AG04449 (cell line): ENCODE measurements at regions not wholly inside any gene's neighbourhood (a gene's known extent, or its start where the extent isn't known, plus 50 kb on each side); places are given as distances from the start of the nearest gene placed in this dataset.
A peak's percentile ranks its signal among the peaks of the same experiment; 100 is the strongest.

Experiments
- CTCF ChIA-PET: fragments of 350-600 bp; formaldehyde crosslinking; extraction: SDS; loops from one replicate; lab custom pipeline; 2021; ENCODE audit warnings: antibody characterized with exemption; lab: Yijun Ruan, JAX
- POLR2A ChIA-PET: fragments of 400-600, 350-600 bp; formaldehyde crosslinking; extraction: SDS; loops from one replicate; lab custom pipeline; 2020; ENCODE audit warnings: antibody characterized with exemption, inconsistent platforms; lab: Yijun Ruan, JAX
- DNase-seq: peaks from one replicate; pipeline ENCODE4 v3.0.0-alpha.2; 2010; ENCODE audit warnings: low read depth, low spot score
- H3K4me3 ChIP-seq: 2 replicates; pipeline ENCODE4 v1.5.1; 2011; ENCODE audit warnings: low read depth, mild to moderate bottlenecking, control low read depth, low read length
- TF ChIP-seq, protein P1 (sequence below): IDR thresholded peaks from one replicate; pipeline ENCODE4 v1.5.1; 2011; ENCODE audit warnings: mild to moderate bottlenecking, moderate library complexity, low read length, control low read depth, inconsistent platforms; ENCODE audit not compliant: insufficient read depth; ENCODE audit errors: missing control alignments

DNA sequence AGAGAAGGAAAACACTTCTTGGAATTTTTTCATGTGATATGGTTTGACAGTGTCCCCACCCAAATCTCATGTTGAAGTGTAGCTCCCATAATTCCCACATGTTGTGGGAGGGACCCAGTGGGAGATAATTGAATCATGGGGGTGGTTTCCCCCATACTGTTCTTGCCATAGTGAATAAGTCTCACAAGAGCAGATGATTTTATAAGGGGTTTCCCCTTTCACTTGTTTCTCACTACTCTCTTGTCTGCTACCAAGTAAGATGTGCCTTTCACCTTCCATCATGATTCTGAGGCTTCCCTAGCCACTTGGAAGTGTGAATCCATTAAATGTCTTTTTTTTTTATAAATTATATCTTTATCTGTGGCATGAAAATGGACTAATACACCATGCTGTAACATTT is 250.7 kb downstream of the LPIN1 start:
- no peak for DNase-seq
- CTCF ChIA-PET: no interaction called here
- TF ChIP-seq, protein P1, sequence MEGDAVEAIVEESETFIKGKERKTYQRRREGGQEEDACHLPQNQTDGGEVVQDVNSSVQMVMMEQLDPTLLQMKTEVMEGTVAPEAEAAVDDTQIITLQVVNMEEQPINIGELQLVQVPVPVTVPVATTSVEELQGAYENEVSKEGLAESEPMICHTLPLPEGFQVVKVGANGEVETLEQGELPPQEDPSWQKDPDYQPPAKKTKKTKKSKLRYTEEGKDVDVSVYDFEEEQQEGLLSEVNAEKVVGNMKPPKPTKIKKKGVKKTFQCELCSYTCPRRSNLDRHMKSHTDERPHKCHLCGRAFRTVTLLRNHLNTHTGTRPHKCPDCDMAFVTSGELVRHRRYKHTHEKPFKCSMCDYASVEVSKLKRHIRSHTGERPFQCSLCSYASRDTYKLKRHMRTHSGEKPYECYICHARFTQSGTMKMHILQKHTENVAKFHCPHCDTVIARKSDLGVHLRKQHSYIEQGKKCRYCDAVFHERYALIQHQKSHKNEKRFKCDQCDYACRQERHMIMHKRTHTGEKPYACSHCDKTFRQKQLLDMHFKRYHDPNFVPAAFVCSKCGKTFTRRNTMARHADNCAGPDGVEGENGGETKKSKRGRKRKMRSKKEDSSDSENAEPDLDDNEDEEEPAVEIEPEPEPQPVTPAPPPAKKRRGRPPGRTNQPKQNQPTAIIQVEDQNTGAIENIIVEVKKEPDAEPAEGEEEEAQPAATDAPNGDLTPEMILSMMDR: no peak
- no peak overlapping the region for H3K4me3 ChIP-seq
- POLR2A ChIA-PET: no interaction called here

DNA sequence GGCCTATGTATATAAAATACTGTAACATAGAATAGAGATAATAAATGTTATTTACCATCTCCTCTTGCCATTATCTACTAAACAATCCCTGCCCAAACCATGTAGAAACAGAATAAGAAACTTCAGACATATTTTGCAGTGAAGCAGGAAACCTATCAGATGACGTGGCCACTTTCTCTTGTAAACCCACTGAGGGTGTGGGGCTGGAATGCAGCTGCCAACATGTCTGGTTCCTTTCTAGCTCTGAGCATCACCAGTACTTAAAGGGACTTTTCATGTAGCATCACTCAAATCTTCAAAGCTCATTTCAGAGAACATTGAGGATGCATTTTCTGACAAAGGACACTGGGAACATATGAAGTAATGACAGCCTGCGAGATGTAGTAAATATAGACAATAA is 251.8 kb downstream of the LPIN1 start:
- TF ChIP-seq, protein P1: no peak
- CTCF ChIA-PET: interaction anchor here (0.8 to 1.3 kb wide), 2 partner anchors 13 to 717 kb away, joined by 3 to 4 read pairs; no protein-coding TSS in a partner anchor
- POLR2A ChIA-PET: interaction anchor here (0.7 kb wide), 1 partner anchor 163 kb away, joined by 3 read pairs; no protein-coding TSS in a partner anchor
- H3K4me3 ChIP-seq: no peak overlapping the region
- DNase-seq: peak; percentile 28

DNA sequence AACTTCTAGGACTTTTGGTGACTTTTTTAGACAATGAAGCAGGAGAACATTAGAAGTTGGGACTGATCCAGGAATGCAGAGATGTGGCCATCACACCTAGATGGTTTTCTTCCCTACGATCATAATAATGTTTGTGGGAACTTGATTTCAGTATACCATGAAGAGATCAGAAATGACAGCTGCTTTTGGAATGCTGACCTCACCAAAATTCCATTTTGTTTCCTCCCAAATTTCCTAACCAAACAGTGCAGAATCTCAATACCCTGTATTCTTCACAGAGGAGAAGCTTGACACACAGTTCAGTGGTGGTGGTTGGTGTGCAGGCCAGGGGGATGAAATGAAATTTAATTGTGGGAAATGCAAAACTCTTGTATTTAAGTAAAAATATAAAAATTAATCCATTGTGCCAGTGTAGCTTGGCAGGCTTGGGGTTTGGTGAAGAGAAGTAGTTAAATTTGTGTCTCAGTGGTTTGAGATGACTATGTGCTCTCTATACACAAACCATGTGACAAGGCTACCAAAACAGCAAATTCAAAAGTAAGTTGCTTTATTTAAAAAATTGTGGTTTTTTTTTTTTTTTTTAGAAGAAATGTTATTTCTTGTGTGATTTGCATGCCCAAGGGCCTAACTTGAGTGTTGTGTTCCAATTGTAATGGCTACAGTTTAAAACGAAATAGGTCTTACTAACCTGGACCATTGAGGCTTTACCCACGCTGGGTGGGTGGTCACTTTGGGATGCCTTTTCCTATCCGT is 252.4 kb downstream of the LPIN1 start:
- POLR2A ChIA-PET: interaction anchor here (0.7 kb wide), 1 partner anchor 164 kb away, joined by 3 read pairs; no protein-coding TSS in a partner anchor
- DNase-seq: no peak
- TF ChIP-seq, protein P1: no peak
- H3K4me3 ChIP-seq: no peak overlapping the region
- CTCF ChIA-PET: interaction anchor here (0.8 to 1.3 kb wide), 2 partner anchors 14 to 717 kb away, joined by 3 to 4 read pairs; no protein-coding TSS in a partner anchor

DNA sequence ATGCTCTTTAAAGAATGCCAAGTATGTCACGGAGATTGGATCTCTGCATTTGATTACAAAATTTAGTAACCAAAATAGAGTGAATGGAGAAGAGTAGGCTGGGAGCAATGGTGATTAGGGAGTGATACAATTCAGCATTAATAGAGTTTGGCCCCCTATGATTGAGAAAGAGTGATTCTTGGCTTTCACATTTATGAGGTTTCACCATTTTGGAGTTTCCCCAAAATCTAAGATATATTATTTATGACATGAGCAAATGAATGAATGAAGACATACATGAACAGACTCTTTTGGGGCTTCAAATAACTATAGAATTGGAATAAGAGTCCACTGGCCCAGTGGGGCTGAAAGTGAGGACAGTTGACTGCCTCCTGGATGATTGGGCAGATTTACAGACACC is 255.2 kb downstream of the LPIN1 start:
- ChIA-PET CTCF (no interaction called here), POLR2A (no interaction called here)
- TF ChIP-seq, protein P1: no peak
- DNase-seq: no peak
- H3K4me3 ChIP-seq: no peak overlapping the region

DNA sequence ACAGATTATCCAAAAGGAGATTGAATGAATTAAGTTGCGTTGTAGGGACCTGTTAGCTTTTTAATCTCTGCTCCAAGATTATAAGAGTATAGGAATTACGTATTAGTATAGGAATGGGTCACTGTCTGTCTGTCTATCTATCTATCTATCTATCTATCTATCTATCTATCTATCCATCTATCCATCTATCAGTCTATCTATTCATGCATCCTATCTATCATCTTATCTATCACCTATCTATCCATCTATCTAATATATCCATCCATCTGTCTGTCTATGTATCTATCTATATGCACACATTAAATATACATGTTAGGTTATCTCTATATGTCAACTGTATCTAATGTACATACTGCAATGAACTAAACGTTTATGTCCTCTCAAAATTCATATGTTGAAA is 255.8 kb downstream of the LPIN1 start:
- TF ChIP-seq, protein P1: no peak
- ChIA-PET POLR2A (no interaction called here), CTCF (no interaction called here)
- no peak overlapping the region for H3K4me3 ChIP-seq
- no peak for DNase-seq

DNA sequence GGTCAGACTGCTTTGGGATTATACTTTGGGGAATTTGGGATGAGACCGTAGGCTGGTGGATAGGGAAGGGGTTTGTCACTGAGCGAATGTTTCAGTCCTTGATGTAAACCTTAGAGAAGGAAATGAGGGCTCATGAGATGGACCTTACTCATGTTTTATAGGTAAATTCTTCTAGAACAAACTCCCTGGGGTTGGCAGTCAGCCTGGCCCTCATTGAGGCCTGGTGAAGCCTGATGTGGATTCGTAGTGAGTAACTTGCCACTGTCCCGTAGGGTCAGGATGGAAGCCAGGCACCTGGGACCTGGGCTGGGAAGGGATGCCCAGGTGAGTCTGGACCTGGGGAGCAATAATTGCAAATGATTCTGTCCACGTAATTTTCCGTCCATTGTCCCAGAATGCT is 258.3 kb downstream of the LPIN1 start:
- ChIA-PET POLR2A (no interaction called here), CTCF (no interaction called here)
- TF ChIP-seq, protein P1: no peak
- no peak for DNase-seq
- no peak overlapping the region for H3K4me3 ChIP-seq
